NT2/D1 (cell line): ENCODE measurements at regions not wholly inside any gene's neighbourhood (a gene's known extent, or its start where the extent isn't known, plus 50 kb on each side); places are given as distances from the start of the nearest gene placed in this dataset.

ENCODE experiments used
- DNase-seq: peaks from one replicate; pipeline ENCODE4 v3.0.0-alpha.2; 2011; ENCODE audit warnings: low read depth, low spot score
- H3K27me3 ChIP-seq: 2 replicates; pipeline ENCODE4 v1.6.0; 2011; ENCODE audit warnings: mild to moderate bottlenecking; ENCODE audit not compliant: insufficient read length, insufficient read depth
- H3K36me3 ChIP-seq: 2 replicates; pipeline ENCODE4 v1.6.1; 2011; ENCODE audit warnings: mild to moderate bottlenecking, low read length, mixed read lengths; ENCODE audit not compliant: insufficient read depth, insufficient read length
- H3K4me1 ChIP-seq: 2 replicates; pipeline ENCODE4 v1.5.1; 2011; ENCODE audit not compliant: insufficient read depth, insufficient read length
- H3K4me3 ChIP-seq: 2 replicates; pipeline ENCODE4 v1.5.1; 2011; ENCODE audit warnings: low read depth; ENCODE audit not compliant: insufficient read length
- H3K9ac ChIP-seq: 2 replicates; pipeline ENCODE4 v1.6.0; 2011; ENCODE audit warnings: low read depth; ENCODE audit not compliant: insufficient read length
- H3K9me3 ChIP-seq: 2 replicates; pipeline ENCODE4 v1.5.1; 2011; ENCODE audit warnings: mild to moderate bottlenecking, low read length; ENCODE audit not compliant: insufficient read depth
- SUZ12 ChIP-seq: IDR thresholded peaks from 2 replicates; pipeline ENCODE4 v1.6.1; 2011; ENCODE audit not compliant: insufficient read length, insufficient read depth; ENCODE audit errors: extremely low read depth
- YY1 ChIP-seq: IDR thresholded peaks from 2 replicates; pipeline ENCODE4 v1.6.1; 2011; ENCODE audit not compliant: insufficient read length, insufficient read depth
- ZNF274 ChIP-seq: IDR thresholded peaks from 2 replicates; pipeline ENCODE4 v1.6.1; 2011; ENCODE audit warnings: mild to moderate bottlenecking, low read depth, low read length

GRCh38 chr7:68295386-68295785 is 1298.8 kb downstream of the TYW1 start:
- Histone ChIP-seq H3K36me3 (no peaks in the 10 kb centered on the region), H3K4me1 (no peaks in the 10 kb centered on the region), H3K9me3 (peaks cover 12% of the 10 kb centered on the region; the same call in 1 of the 2 replicates), H3K9ac (no peak overlapping the region), H3K4me3 (no peak overlapping the region), H3K27me3 (no peaks in the 10 kb centered on the region)
- TF ChIP-seq SUZ12, result no peak
- TF ChIP-seq ZNF274, result no peak
- no peak for TF ChIP-seq YY1
- no peak for DNase-seq

GRCh38 chr7:68304536-68304935 is 1293.7 kb upstream of the AUTS2 start:
- Histone ChIP-seq H3K9ac (no peak overlapping the region), H3K36me3 (no peaks in the 10 kb centered on the region), H3K27me3 (no peaks in the 10 kb centered on the region), H3K4me1 (no peaks in the 10 kb centered on the region), H3K4me3 (no peak overlapping the region), H3K9me3 (no peaks in the 10 kb centered on the region)
- DNase-seq, result no peak
- TF ChIP-seq YY1 (no peak), ZNF274 (no peak), SUZ12 (no peak)

- Histone ChIP-seq H3K27me3 (no peaks in the 10 kb centered on the region), H3K36me3 (no peaks in the 10 kb centered on the region), H3K9ac (no peak overlapping the region), H3K4me1 (no peaks in the 10 kb centered on the region), H3K9me3 (no peaks in the 10 kb centered on the region), H3K4me3 (no peak overlapping the region)
- no peak for DNase-seq
- no peak for TF ChIP-seq ZNF274
- no peak for TF ChIP-seq YY1
- TF ChIP-seq SUZ12, result no peak
These were observed 1291.6 kb upstream of the AUTS2 start for GRCh38 chr7:68306692-68307107.

- Histone ChIP-seq H3K9ac (no peak overlapping the region), H3K4me3 (no peak overlapping the region), H3K4me1 (peaks cover under 1% of the 10 kb centered on the region), H3K9me3 (no peaks in the 10 kb centered on the region), H3K36me3 (no peaks in the 10 kb centered on the region), H3K27me3 (no peaks in the 10 kb centered on the region)
- TF ChIP-seq ZNF274 (no peak), SUZ12 (no peak), YY1 (no peak)
- no peak for DNase-seq
These were observed 1289.0 kb upstream of the AUTS2 start for GRCh38 chr7:68309271-68309670.

- Histone ChIP-seq H3K9ac (no peak overlapping the region), H3K4me3 (no peak overlapping the region), H3K27me3 (no peaks in the 10 kb centered on the region), H3K9me3 (no peaks in the 10 kb centered on the region), H3K36me3 (no peaks in the 10 kb centered on the region), H3K4me1 (peaks cover 2% of the 10 kb centered on the region)
- TF ChIP-seq SUZ12 (no peak), YY1 (no peak), ZNF274 (no peak)
- DNase-seq, result no peak
These were observed 1288.5 kb upstream of the AUTS2 start for GRCh38 chr7:68309806-68310205.

GRCh38 chr7:68311958-68312357 is 1286.3 kb upstream of the AUTS2 start:
- DNase-seq, result no peak
- no peaks in the 10 kb centered on the region for H3K36me3 ChIP-seq
- no peak overlapping the region for H3K4me3 ChIP-seq
- H3K9me3 ChIP-seq, result no peaks in the 10 kb centered on the region
- peaks cover 2% of the 10 kb centered on the region for H3K4me1 ChIP-seq
- H3K27me3 ChIP-seq, result no peaks in the 10 kb centered on the region
- TF ChIP-seq SUZ12, result no peak
- TF ChIP-seq ZNF274, result no peak
- TF ChIP-seq YY1, result no peak
- H3K9ac ChIP-seq, result no peak overlapping the region

GRCh38 chr7:68313806-68314205 is 1284.5 kb upstream of the AUTS2 start:
- no peak for DNase-seq
- TF ChIP-seq YY1 (no peak), SUZ12 (no peak), ZNF274 (no peak)

GRCh38 chr7:68314208-68314607 is 1284.1 kb upstream of the AUTS2 start:
- Histone ChIP-seq H3K27me3 (no peaks in the 10 kb centered on the region), H3K4me3 (no peak overlapping the region), H3K4me1 (peaks cover 2% of the 10 kb centered on the region), H3K36me3 (no peaks in the 10 kb centered on the region), H3K9ac (no peak overlapping the region), H3K9me3 (no peaks in the 10 kb centered on the region)
- no peak for TF ChIP-seq ZNF274
- TF ChIP-seq YY1, result no peak
- no peak for TF ChIP-seq SUZ12
- no peak for DNase-seq

More at GRCh38 chr7:68313806-68314205, 1284.5 kb upstream of the AUTS2 start:
- peaks cover 2% of the 10 kb centered on the region for H3K4me1 ChIP-seq
- H3K9me3 ChIP-seq, result no peaks in the 10 kb centered on the region
- H3K4me3 ChIP-seq, result no peak overlapping the region
- no peaks in the 10 kb centered on the region for H3K36me3 ChIP-seq
- no peaks in the 10 kb centered on the region for H3K27me3 ChIP-seq
- no peak overlapping the region for H3K9ac ChIP-seq
